Calu3 (cell line): ENCODE measurements at regions not wholly inside any gene's neighbourhood (a gene's known extent, or its start where the extent isn't known, plus 50 kb on each side); places are given as distances from the start of the nearest gene placed in this dataset.

ENCODE experiments used
- BruUV-seq: library from RNA; stranded (reverse); fragments of 400-500 nt; replicated peaks from 2 replicates; lab custom pipeline; 2021; lab: Mats Ljungman, UMichigan
- CTCF ChIA-PET: fragments of 300-600 bp; sonication (Branson Sonifier 250); formaldehyde crosslinking; loops from one replicate; lab custom pipeline; 2022; ENCODE audit warnings: antibody characterized with exemption; lab: Charles Lee
- DNase-seq: peaks from one replicate; pipeline ENCODE4 v3.0.0; 2022
- H3K27ac Mint-ChIP-seq: one replicate; pipeline ENCODE4 v1.8.0; 2022; ENCODE audit warnings: mixed read lengths; ENCODE audit not compliant: unreplicated experiment
- H3K27me3 Mint-ChIP-seq: one replicate; pipeline ENCODE4 v1.8.0; 2022; ENCODE audit warnings: mixed read lengths; ENCODE audit not compliant: unreplicated experiment
- H3K36me3 Mint-ChIP-seq: one replicate; pipeline ENCODE4 v1.8.0; 2022; ENCODE audit warnings: mild to moderate bottlenecking, moderate library complexity, mixed read lengths; ENCODE audit not compliant: insufficient read depth, unreplicated experiment
- H3K4me1 Mint-ChIP-seq: one replicate; pipeline ENCODE4 v1.8.0; 2022; ENCODE audit warnings: mild to moderate bottlenecking, low read depth, mixed read lengths; ENCODE audit not compliant: unreplicated experiment
- H3K4me3 Mint-ChIP-seq: one replicate; pipeline ENCODE4 v1.8.0; 2022; ENCODE audit warnings: mild to moderate bottlenecking, low read depth, moderate library complexity, mixed read lengths; ENCODE audit not compliant: unreplicated experiment
- H3K9me3 Mint-ChIP-seq: one replicate; pipeline ENCODE4 v1.8.0; 2022; ENCODE audit warnings: low read depth, mixed read lengths; ENCODE audit not compliant: unreplicated experiment
- CTCF ChIP-seq: fragments of 200-600 bp; IDR thresholded peaks from one replicate; pipeline ENCODE4 v1.8.0; 2022; ENCODE audit warnings: antibody characterized with exemption; ENCODE audit not compliant: unreplicated experiment
- intact Hi-C: fragments of 100-400 bp; cut with micrococcal nuclease; formaldehyde crosslinking; loops from one replicate; pipeline ENCODE4 v1.10.0; 2022; ENCODE audit not compliant: unreplicated experiment

GRCh38 chr5:2522372-2522771 is 229.1 kb downstream of the IRX2 start:
- no peaks in the 10 kb centered on the region for H3K36me3 Mint-ChIP-seq
- no peaks in the 10 kb centered on the region for H3K4me1 Mint-ChIP-seq
- CTCF ChIA-PET = no interaction called here
- peaks cover 22% of the 10 kb centered on the region for H3K9me3 Mint-ChIP-seq
- BruUV-seq = no TSS peak
- H3K27me3 Mint-ChIP-seq = no peaks in the 10 kb centered on the region
- TF ChIP-seq CTCF = no peak
- intact Hi-C loops = no loop called here
- no peak overlapping the region for H3K4me3 Mint-ChIP-seq
- no peak for DNase-seq
- H3K27ac Mint-ChIP-seq = no peak overlapping the region

GRCh38 chr5:2519153-2519552 is 232.3 kb downstream of the IRX2 start:
- BruUV-seq = no TSS peak
- no peak for DNase-seq
- no peak overlapping the region for H3K27ac Mint-ChIP-seq
- CTCF ChIA-PET = no interaction called here
- no peaks in the 10 kb centered on the region for H3K4me1 Mint-ChIP-seq
- H3K9me3 Mint-ChIP-seq = peaks cover 30% of the 10 kb centered on the region
- H3K36me3 Mint-ChIP-seq = no peaks in the 10 kb centered on the region
- H3K4me3 Mint-ChIP-seq = no peak overlapping the region
- H3K27me3 Mint-ChIP-seq = no peaks in the 10 kb centered on the region
- TF ChIP-seq CTCF = no peak
- intact Hi-C loops = no loop called here

DNA sequence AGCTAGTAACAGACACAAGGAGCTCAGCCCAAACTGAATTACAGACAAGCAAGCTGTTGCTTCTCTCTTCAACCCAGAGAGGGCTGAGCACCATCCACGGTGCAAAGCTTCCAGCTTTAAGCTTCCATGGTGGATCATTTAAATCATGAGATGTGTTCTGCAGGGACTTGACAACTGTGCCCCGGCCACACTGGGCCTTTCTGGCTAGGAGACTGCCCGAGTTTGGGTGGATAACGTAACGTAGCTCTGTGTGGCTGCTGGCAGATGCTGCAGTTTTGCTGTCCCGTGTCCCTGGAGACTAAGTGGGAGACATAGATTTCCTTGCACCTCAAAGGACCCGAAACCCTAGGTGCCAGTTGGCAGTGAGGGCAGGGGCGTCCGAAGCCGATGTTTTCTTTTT is 234.0 kb downstream of the IRX2 start:
- H3K36me3 Mint-ChIP-seq = no peaks in the 10 kb centered on the region
- TF ChIP-seq CTCF = no peak
- CTCF ChIA-PET = no interaction called here
- H3K4me3 Mint-ChIP-seq = no peak overlapping the region
- intact Hi-C loops = no loop called here
- H3K27ac Mint-ChIP-seq = no peak overlapping the region
- H3K9me3 Mint-ChIP-seq = peaks cover 28% of the 10 kb centered on the region
- H3K27me3 Mint-ChIP-seq = no peaks in the 10 kb centered on the region
- DNase-seq = no peak
- H3K4me1 Mint-ChIP-seq = no peaks in the 10 kb centered on the region
- no TSS peak for BruUV-seq

GRCh38 chr5:2515180-2515764 is 236.2 kb downstream of the IRX2 start:
- H3K27ac Mint-ChIP-seq = no peak overlapping the region
- intact Hi-C loops = no loop called here
- no peak overlapping the region for H3K4me3 Mint-ChIP-seq
- no peaks in the 10 kb centered on the region for H3K36me3 Mint-ChIP-seq
- no peaks in the 10 kb centered on the region for H3K4me1 Mint-ChIP-seq
- H3K27me3 Mint-ChIP-seq = no peaks in the 10 kb centered on the region
- CTCF ChIA-PET = no interaction called here
- no peak for DNase-seq
- BruUV-seq = no TSS peak
- no peak for TF ChIP-seq CTCF
- peaks cover 21% of the 10 kb centered on the region for H3K9me3 Mint-ChIP-seq
